HEK293 (cell line): ENCODE measurements at regions not wholly inside any gene's neighbourhood (a gene's known extent, or its start where the extent isn't known, plus 50 kb on each side); places are given as distances from the start of the nearest gene placed in this dataset.

Source experiments
- CTCF ChIA-PET: fragments of 350-600 bp; formaldehyde crosslinking; extraction: SDS; loops from one replicate; lab custom pipeline; 2021; ENCODE audit warnings: antibody characterized with exemption; lab: Yijun Ruan, JAX
- POLR2A ChIA-PET: fragments of 300-600 bp; formaldehyde crosslinking; extraction: SDS; loops from one replicate; lab custom pipeline; 2020; ENCODE audit warnings: antibody characterized with exemption, inconsistent platforms; lab: Yijun Ruan, JAX
- H3K27ac ChIP-seq: fragments of 200-500 bp; sonication (Bioruptor generic); 2 replicates; pipeline ENCODE4 v1.5.1; 2014; ENCODE audit warnings: low read depth, low read length, control low read depth, inconsistent platforms; ENCODE audit errors: extremely low read depth
- H3K36me3 ChIP-seq, 2 experiments: fragments of 200-500 bp in 1 of 2; sonication (Bioruptor generic) in 1 of 2; 1 replicate in 1 of 2; 2 replicates in 1 of 2; pipeline ENCODE4 v1.5.1; 2014 to 2017; ENCODE audit warnings: inconsistent platforms in 2 of 2, low read length in 2 of 2; ENCODE audit not compliant: control insufficient read depth in 2 of 2, insufficient read depth in 1 of 2
- H3K4me1 ChIP-seq: fragments of 200-500 bp; sonication (Bioruptor generic); 2 replicates; pipeline ENCODE4 v1.5.1; 2014; ENCODE audit warnings: mild to moderate bottlenecking, low read length, inconsistent platforms; ENCODE audit not compliant: control insufficient read depth, insufficient read depth
- H3K4me3 ChIP-seq: 2 replicates; pipeline ENCODE4 v1.5.1; 2011; ENCODE audit warnings: low read depth, mild to moderate bottlenecking, control low read depth, low read length, moderate library complexity
- H3K9me3 ChIP-seq: fragments of 200-500 bp; sonication (Bioruptor generic); 2 replicates; pipeline ENCODE4 v1.5.1; 2014; ENCODE audit warnings: low read depth, low read length, inconsistent platforms; ENCODE audit not compliant: control insufficient read depth, insufficient read depth
- GLIS1 ChIP-seq: fragments of 450-650 bp; formaldehyde crosslinking; IDR thresholded peaks from 2 replicates; pipeline ENCODE4 v1.5.1; 2016; ENCODE audit warnings: missing biosample characterization, missing genetic modification characterization
- HOXA7 ChIP-seq: sonication (generic); formaldehyde crosslinking; IDR thresholded peaks from 2 replicates; pipeline ENCODE4 v1.8.1; 2022; ENCODE audit warnings: missing genetic modification reagents, borderline replicate concordance
- KLF8 ChIP-seq: fragments of 450-650 bp; formaldehyde crosslinking; IDR thresholded peaks from 2 replicates; pipeline ENCODE4 v1.5.1; 2016; ENCODE audit warnings: missing biosample characterization, missing genetic modification characterization
- OSR2 ChIP-seq: fragments of 450-650 bp; formaldehyde crosslinking; IDR thresholded peaks from 2 replicates; pipeline ENCODE4 v1.5.1; 2016; ENCODE audit warnings: missing biosample characterization, missing genetic modification characterization
- SCRT1 ChIP-seq: fragments of 450-650 bp; formaldehyde crosslinking; IDR thresholded peaks from 2 replicates; pipeline ENCODE4 v1.5.1; 2016; ENCODE audit warnings: missing biosample characterization, missing genetic modification characterization, borderline replicate concordance
- SETDB1 ChIP-seq: IDR thresholded peaks from one replicate; pipeline ENCODE4 v1.6.1; 2017; ENCODE audit warnings: mild to moderate bottlenecking, low read length, moderate library complexity, mixed read lengths; ENCODE audit not compliant: insufficient read length
- ZBTB21 ChIP-seq: fragments of 450-650 bp; formaldehyde crosslinking; IDR thresholded peaks from 2 replicates; pipeline ENCODE4 v1.5.1; 2017; ENCODE audit warnings: missing biosample characterization, missing genetic modification characterization
- ZBTB7A ChIP-seq: fragments of 450-650 bp; formaldehyde crosslinking; IDR thresholded peaks from 2 replicates; pipeline ENCODE4 v1.5.1; 2016; ENCODE audit warnings: low read depth, missing biosample characterization, missing genetic modification characterization
- ZBTB8A ChIP-seq: fragments of 450-650 bp; formaldehyde crosslinking; IDR thresholded peaks from 2 replicates; pipeline ENCODE4 v1.5.1; 2016; ENCODE audit warnings: missing biosample characterization, missing genetic modification characterization
- ZFHX2 ChIP-seq: fragments of 450-650 bp; formaldehyde crosslinking; conservative IDR thresholded peaks from 2 replicates; pipeline ENCODE4 v1.5.1; 2016; ENCODE audit warnings: missing biosample characterization, missing genetic modification characterization
- ZFP3 ChIP-seq: fragments of 450-650 bp; formaldehyde crosslinking; IDR thresholded peaks from 2 replicates; pipeline ENCODE4 v1.5.1; 2016; ENCODE audit warnings: low read depth, missing biosample characterization, missing genetic modification characterization
- ZNF132 ChIP-seq: fragments of 450-650 bp; formaldehyde crosslinking; IDR thresholded peaks from 2 replicates; pipeline ENCODE4 v1.5.1; 2017; ENCODE audit warnings: missing biosample characterization, missing genetic modification characterization, borderline replicate concordance
- ZNF2 ChIP-seq: fragments of 450-650 bp; formaldehyde crosslinking; IDR thresholded peaks from 2 replicates; pipeline ENCODE4 v1.5.1; 2016; ENCODE audit warnings: missing biosample characterization, missing genetic modification characterization
- ZNF202 ChIP-seq: fragments of 450-650 bp; formaldehyde crosslinking; IDR thresholded peaks from 2 replicates; pipeline ENCODE4 v1.5.1; 2016; ENCODE audit warnings: missing biosample characterization, missing genetic modification characterization, borderline replicate concordance
- ZNF221 ChIP-seq: fragments of 450-650 bp; formaldehyde crosslinking; IDR thresholded peaks from 2 replicates; pipeline ENCODE4 v1.5.1; 2017; ENCODE audit warnings: missing biosample characterization, missing genetic modification characterization, borderline replicate concordance
- ZNF248 ChIP-seq: fragments of 450-650 bp; formaldehyde crosslinking; IDR thresholded peaks from 2 replicates; pipeline ENCODE4 v1.5.1; 2017; ENCODE audit warnings: missing biosample characterization, missing genetic modification characterization
- ZNF37A ChIP-seq: fragments of 450-650 bp; IDR thresholded peaks from 2 replicates; pipeline ENCODE4 v1.5.1; 2018; ENCODE audit warnings: missing biosample characterization, missing genetic modification characterization
- ZNF501 ChIP-seq: fragments of 450-650 bp; formaldehyde crosslinking; IDR thresholded peaks from 2 replicates; pipeline ENCODE4 v1.5.1; 2016; ENCODE audit warnings: missing biosample characterization, missing genetic modification characterization
- ZNF558 ChIP-seq: fragments of 450-650 bp; formaldehyde crosslinking; IDR thresholded peaks from 2 replicates; pipeline ENCODE4 v1.5.1; 2016; ENCODE audit warnings: missing biosample characterization, missing genetic modification characterization
- ZNF660 ChIP-seq: fragments of 450-650 bp; IDR thresholded peaks from 2 replicates; pipeline ENCODE4 v1.5.1; 2018; ENCODE audit warnings: missing biosample characterization, mild to moderate bottlenecking, missing genetic modification characterization
- ZNF664 ChIP-seq: fragments of 450-650 bp; formaldehyde crosslinking; IDR thresholded peaks from 2 replicates; pipeline ENCODE4 v1.5.1; 2016; ENCODE audit warnings: missing biosample characterization, missing genetic modification characterization
- ZNF76 ChIP-seq: fragments of 450-650 bp; formaldehyde crosslinking; IDR thresholded peaks from 2 replicates; pipeline ENCODE4; 2016; ENCODE audit warnings: low read depth, missing biosample characterization, missing genetic modification characterization, borderline replicate concordance
- ZNF768 ChIP-seq: fragments of 450-650 bp; formaldehyde crosslinking; IDR thresholded peaks from 2 replicates; pipeline ENCODE4 v1.5.1; 2018; ENCODE audit warnings: missing biosample characterization, mild to moderate bottlenecking, missing genetic modification characterization
- ZNF777 ChIP-seq: fragments of 450-650 bp; formaldehyde crosslinking; IDR thresholded peaks from 2 replicates; pipeline ENCODE4 v1.5.1; 2017; ENCODE audit warnings: missing biosample characterization, missing genetic modification characterization, borderline replicate concordance
- TF ChIP-seq, protein P1 (sequence below): fragments of 450-650 bp; formaldehyde crosslinking; IDR thresholded peaks from 2 replicates; pipeline ENCODE4 v1.5.1; 2016; ENCODE audit warnings: missing biosample characterization, missing genetic modification characterization

DNA sequence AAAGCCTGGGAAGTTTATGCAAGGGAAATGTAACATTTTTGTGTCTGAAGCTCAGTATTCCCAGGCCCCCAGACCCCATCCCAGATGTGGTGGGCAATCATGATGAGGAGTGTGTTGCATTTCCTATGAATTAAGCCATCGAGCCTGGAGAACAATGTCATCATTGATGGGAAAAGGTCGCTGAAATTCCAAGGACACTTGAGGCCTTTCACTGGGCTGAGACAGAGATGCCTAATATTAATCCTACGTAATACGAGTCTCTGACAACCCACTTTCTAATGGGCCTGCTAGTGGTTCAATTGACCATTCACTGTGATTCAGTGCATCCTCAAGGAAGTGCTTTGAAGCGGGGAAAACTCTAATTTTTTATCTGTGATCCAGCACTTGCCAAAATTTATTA is 291.6 kb downstream of the PLPP3 start:
- ChIA-PET POLR2A (no interaction called here), CTCF (no interaction called here)
- Histone ChIP-seq H3K4me3 (no peak overlapping the region), H3K36me3 (no peaks in the 10 kb centered on the region), H3K27ac (no peak overlapping the region), H3K9me3 (no peaks in the 10 kb centered on the region), H3K4me1 (no peaks in the 10 kb centered on the region)
- TF ChIP-seq ZBTB8A (tag by site-specific recombination) (no peak), KLF8 (tag by site-specific recombination) (no peak), ZBTB7A (no peak), ZNF248 (tag by site-specific recombination) (no peak), SETDB1 (no peak), ZNF2 (tag by site-specific recombination) (no peak), ZFP3 (tag by site-specific recombination) (no peak), ZNF501 (no peak), SCRT1 (tag by site-specific recombination) (no peak), ZBTB21 (tag by site-specific recombination) (no peak)

DNA sequence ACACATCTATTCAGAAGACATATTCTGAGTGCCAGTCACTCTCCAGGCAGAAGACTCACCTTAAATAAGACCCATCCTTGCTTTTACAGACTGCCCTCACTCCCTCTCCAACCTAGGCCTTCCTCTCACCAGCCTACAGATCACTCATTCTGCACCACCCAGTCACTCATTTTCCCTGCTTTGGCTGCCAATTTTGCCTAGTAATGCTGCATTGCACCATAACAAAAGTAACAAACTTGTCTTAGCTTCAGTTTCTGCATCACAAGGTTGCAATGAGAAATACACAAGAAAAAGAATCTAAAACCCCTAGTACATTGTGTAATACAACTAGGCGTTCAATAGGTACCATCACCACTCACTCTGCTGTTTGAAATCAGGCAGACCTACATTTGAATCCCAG is 292.4 kb downstream of the PLPP3 start:
- TF ChIP-seq ZNF76: no peak
- no peak for TF ChIP-seq ZNF664
- no peak for TF ChIP-seq ZNF777 (tag by site-specific recombination)
- no peak for TF ChIP-seq ZNF768 (tag by site-specific recombination)
- no peak for TF ChIP-seq ZNF132 (tag by site-specific recombination)
- TF ChIP-seq ZNF202 (tag by site-specific recombination): no peak
- TF ChIP-seq, protein P1, sequence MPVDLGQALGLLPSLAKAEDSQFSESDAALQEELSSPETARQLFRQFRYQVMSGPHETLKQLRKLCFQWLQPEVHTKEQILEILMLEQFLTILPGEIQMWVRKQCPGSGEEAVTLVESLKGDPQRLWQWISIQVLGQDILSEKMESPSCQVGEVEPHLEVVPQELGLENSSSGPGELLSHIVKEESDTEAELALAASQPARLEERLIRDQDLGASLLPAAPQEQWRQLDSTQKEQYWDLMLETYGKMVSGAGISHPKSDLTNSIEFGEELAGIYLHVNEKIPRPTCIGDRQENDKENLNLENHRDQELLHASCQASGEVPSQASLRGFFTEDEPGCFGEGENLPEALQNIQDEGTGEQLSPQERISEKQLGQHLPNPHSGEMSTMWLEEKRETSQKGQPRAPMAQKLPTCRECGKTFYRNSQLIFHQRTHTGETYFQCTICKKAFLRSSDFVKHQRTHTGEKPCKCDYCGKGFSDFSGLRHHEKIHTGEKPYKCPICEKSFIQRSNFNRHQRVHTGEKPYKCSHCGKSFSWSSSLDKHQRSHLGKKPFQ (tag by site-specific recombination): no peak
- TF ChIP-seq ZNF37A (tag by site-specific recombination): no peak
- no peak for TF ChIP-seq HOXA7 (CRISPR knock-in tag)
- TF ChIP-seq ZNF660: no peak
- Histone ChIP-seq H3K4me1 (no peaks in the 10 kb centered on the region), H3K27ac (no peak overlapping the region), H3K36me3 (no peaks in the 10 kb centered on the region), H3K4me3 (no peak overlapping the region), H3K9me3 (no peaks in the 10 kb centered on the region)
- ChIA-PET POLR2A (no interaction called here), CTCF (no interaction called here)

DNA sequence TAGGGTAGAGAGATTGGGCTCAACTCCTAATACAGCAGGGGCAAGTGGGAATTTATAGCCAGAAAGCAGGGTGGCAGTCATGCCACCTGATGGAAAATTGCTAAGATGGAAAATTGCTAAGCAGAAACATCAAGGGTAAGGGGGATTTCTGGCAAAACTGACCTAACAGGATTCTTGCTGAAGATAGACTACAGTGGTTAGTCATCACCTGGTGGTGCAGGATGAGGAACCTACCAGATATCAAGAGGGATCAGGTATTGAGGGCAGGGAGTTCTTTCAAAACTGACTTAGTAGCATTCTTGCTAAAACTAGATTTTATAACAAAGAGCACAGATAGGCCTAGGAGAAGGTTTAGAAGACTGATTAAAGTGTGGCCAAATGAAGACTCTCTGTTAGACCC is 292.9 kb downstream of the PLPP3 start:
- ChIA-PET CTCF (no interaction called here), POLR2A (no interaction called here)
- H3K4me1 ChIP-seq: no peaks in the 10 kb centered on the region
- no peak overlapping the region for H3K27ac ChIP-seq
- no peaks in the 10 kb centered on the region for H3K9me3 ChIP-seq
- H3K36me3 ChIP-seq: no peaks in the 10 kb centered on the region
- H3K4me3 ChIP-seq: no peak overlapping the region
- TF ChIP-seq ZNF558 (tag by site-specific recombination): no peak
- no peak for TF ChIP-seq OSR2 (tag by site-specific recombination)
- no peak for TF ChIP-seq ZNF221 (tag by site-specific recombination)
- no peak for TF ChIP-seq GLIS1 (tag by site-specific recombination)
- no peak for TF ChIP-seq ZFHX2 (tag by site-specific recombination)
